ENCODE measurements at regions not wholly inside any gene's neighbourhood (a gene's known extent, or its start where the extent isn't known, plus 50 kb on each side); places are given as distances from the start of the nearest gene placed in this dataset.
"Not testable (repeated sequence)": the region's sequence is repeated elsewhere in the genome, so short reads cannot be mapped to it uniquely, and the experiment has no call there.

DNA sequence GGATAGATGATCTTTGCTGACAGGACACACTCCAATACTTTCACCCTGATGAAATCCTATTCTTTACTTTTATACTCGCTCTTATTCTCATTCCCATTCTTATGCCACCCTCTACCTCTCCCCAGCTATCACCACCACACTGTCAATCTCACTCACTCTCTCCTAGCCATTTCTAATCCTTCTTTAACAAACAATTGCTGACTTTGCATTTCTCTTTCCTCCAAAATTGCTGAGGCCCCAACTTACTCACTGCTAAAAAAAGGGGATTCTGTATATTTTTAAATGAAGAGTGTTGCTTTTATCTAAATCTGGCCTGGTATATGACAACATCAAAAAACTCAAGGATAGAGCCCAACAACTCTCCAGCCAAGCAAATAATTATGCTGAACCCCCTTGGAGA is 515.4 kb downstream of the MATN1 start:
- not testable (repeated sequence) for H3K9me3 ChIP-seq (ENCODE audit: control insufficient read depth, low read depth, low read length); H3K4me3 ChIP-seq (ENCODE audit: low read length); H3K9ac ChIP-seq (ENCODE audit: low read length); H3K36me3 ChIP-seq (ENCODE audit: control insufficient read depth, low read depth, low read length); H3K27ac ChIP-seq (ENCODE audit: low read length); H3K4me1 ChIP-seq (ENCODE audit: control insufficient read depth, low read depth, low read length); H3K27me3 ChIP-seq (ENCODE audit: control insufficient read depth, insufficient read depth, low read length)

DNA sequence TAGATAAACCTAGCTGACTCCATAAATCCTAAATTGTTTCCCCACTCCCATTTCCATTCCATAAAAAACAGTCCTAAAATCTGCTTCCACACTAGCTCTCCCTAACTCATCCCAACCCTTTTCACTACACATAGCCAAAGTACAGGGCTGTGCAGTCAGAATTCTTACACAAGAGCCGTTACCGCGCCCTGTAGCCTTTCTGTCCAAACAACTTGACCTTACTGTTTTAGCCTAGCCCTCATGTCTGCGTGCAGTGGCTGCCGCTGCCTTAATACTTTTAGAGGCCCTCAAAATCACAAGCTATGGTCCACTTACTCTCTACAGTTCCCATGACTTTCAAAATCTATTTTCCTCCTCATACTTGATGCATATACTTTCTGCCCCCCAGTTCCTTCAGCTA is 516.8 kb downstream of the MATN1 start:
- H3K27me3 ChIP-seq (ENCODE audit: control insufficient read depth, insufficient read depth, low read length); H3K36me3 ChIP-seq (ENCODE audit: control insufficient read depth, low read depth, low read length); H3K9me3 ChIP-seq (ENCODE audit: control insufficient read depth, low read depth, low read length); H3K27ac ChIP-seq (ENCODE audit: low read length); H3K4me1 ChIP-seq (ENCODE audit: control insufficient read depth, low read depth, low read length); H3K4me3 ChIP-seq (ENCODE audit: low read length); H3K9ac ChIP-seq (ENCODE audit: low read length): not testable (repeated sequence)

GRCh38 chr1:30204916-30205315 is 518.5 kb downstream of the MATN1 start:
- not testable (repeated sequence) for H3K9me3 ChIP-seq (ENCODE audit: control insufficient read depth, low read depth, low read length); H3K27ac ChIP-seq (ENCODE audit: low read length); H3K4me1 ChIP-seq (ENCODE audit: control insufficient read depth, low read depth, low read length); H3K4me3 ChIP-seq (ENCODE audit: low read length); H3K36me3 ChIP-seq (ENCODE audit: control insufficient read depth, low read depth, low read length); H3K9ac ChIP-seq (ENCODE audit: low read length); H3K27me3 ChIP-seq (ENCODE audit: control insufficient read depth, insufficient read depth, low read length)

DNA sequence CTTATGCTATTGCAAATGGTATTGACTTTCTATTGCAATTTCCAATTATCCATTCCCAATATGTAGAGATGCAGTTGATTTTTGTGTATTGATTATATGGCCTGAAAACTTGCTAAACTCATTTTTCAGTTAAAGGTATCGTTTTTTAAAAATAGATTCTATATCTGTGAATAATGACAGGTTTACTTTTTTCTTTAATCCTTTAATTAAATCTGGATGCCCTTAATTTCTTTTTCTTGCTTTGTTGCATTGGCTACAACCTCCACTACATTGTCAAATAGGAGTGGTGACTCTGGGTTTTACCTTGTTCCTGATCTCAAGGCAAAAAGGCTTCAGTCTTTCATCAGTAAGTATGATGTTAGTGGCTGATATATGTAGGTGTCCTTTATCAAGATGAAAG is 522.4 kb downstream of the MATN1 start:
- H3K27me3 ChIP-seq (ENCODE audit: control insufficient read depth, insufficient read depth, low read length), result no peaks in the 10 kb centered on the region

GRCh38 chr1:30200161-30200560 is 523.2 kb downstream of the MATN1 start:
- Histone ChIP-seq H3K4me3 (ENCODE audit: low read length) (no peak overlapping the region), H3K36me3 (ENCODE audit: control insufficient read depth, low read depth, low read length) (no peaks in the 10 kb centered on the region), H3K9me3 (ENCODE audit: control insufficient read depth, low read depth, low read length) (peaks cover 6% of the 10 kb centered on the region), H3K4me1 (ENCODE audit: control insufficient read depth, low read depth, low read length) (no peaks in the 10 kb centered on the region), H3K9ac (ENCODE audit: low read length) (no peak overlapping the region), H3K27me3 (ENCODE audit: control insufficient read depth, insufficient read depth, low read length) (no peaks in the 10 kb centered on the region), H3K27ac (ENCODE audit: low read length) (no peak overlapping the region)

More for the DNA sequence above, 522.4 kb downstream of the MATN1 start:
- no peak overlapping the region for H3K4me3 ChIP-seq (ENCODE audit: low read length)
- H3K9ac ChIP-seq (ENCODE audit: low read length), result no peak overlapping the region
- H3K36me3 ChIP-seq (ENCODE audit: control insufficient read depth, low read depth, low read length), result no peaks in the 10 kb centered on the region
- H3K4me1 ChIP-seq (ENCODE audit: control insufficient read depth, low read depth, low read length), result no peaks in the 10 kb centered on the region
- peaks cover 6% of the 10 kb centered on the region for H3K9me3 ChIP-seq (ENCODE audit: control insufficient read depth, low read depth, low read length)
- H3K27ac ChIP-seq (ENCODE audit: low read length), result no peak overlapping the region

- H3K4me3 ChIP-seq (ENCODE audit: low read length), result no peak overlapping the region
- H3K9ac ChIP-seq (ENCODE audit: low read length), result no peak overlapping the region
- no peaks in the 10 kb centered on the region for H3K27me3 ChIP-seq (ENCODE audit: control insufficient read depth, insufficient read depth, low read length)
- no peak overlapping the region for H3K27ac ChIP-seq (ENCODE audit: low read length)
- no peaks in the 10 kb centered on the region for H3K4me1 ChIP-seq (ENCODE audit: control insufficient read depth, low read depth, low read length)
- H3K9me3 ChIP-seq (ENCODE audit: control insufficient read depth, low read depth, low read length), result peaks cover 6% of the 10 kb centered on the region
- no peaks in the 10 kb centered on the region for H3K36me3 ChIP-seq (ENCODE audit: control insufficient read depth, low read depth, low read length)
Measured at GRCh38 chr1:30199563-30199962, 523.8 kb downstream of the MATN1 start.

DNA sequence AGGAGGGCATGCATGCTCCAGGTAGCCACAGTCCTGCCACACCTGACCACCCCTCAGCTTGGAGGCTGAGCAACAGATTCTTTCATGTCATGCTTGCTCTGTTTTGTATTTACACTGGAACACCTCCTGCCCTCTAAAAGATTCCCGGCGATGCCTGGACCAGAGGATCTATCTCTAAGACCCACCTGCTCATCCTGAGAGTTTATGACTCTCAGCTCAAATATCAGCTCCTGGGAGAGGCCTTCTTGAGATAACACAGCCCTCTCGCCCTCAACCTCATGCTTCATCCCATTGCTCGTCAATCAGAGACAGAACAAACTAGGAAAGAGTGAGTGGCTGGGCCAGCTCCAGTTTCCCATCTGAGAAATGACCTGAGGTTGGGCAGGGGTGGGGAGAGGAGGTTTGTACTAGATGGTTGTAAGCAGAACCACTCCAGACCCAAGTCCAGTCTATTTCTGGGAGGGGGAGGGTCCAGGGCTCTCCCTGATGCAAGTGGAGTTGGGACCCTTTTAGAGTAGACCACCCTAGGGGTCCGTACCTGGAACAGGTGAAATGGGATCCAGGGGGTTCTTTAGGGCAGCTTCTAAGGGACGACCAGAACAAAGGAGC is 524.5 kb downstream of the MATN1 start:
- H3K9me3 ChIP-seq (ENCODE audit: control insufficient read depth, low read depth, low read length), result peaks cover 6% of the 10 kb centered on the region
- no peak overlapping the region for H3K9ac ChIP-seq (ENCODE audit: low read length)
- H3K36me3 ChIP-seq (ENCODE audit: control insufficient read depth, low read depth, low read length), result no peaks in the 10 kb centered on the region
- H3K27me3 ChIP-seq (ENCODE audit: control insufficient read depth, insufficient read depth, low read length), result no peaks in the 10 kb centered on the region
- H3K4me3 ChIP-seq (ENCODE audit: low read length), result no peak overlapping the region
- H3K27ac ChIP-seq (ENCODE audit: low read length), result no peak overlapping the region
- H3K4me1 ChIP-seq (ENCODE audit: control insufficient read depth, low read depth, low read length), result no peaks in the 10 kb centered on the region

DNA sequence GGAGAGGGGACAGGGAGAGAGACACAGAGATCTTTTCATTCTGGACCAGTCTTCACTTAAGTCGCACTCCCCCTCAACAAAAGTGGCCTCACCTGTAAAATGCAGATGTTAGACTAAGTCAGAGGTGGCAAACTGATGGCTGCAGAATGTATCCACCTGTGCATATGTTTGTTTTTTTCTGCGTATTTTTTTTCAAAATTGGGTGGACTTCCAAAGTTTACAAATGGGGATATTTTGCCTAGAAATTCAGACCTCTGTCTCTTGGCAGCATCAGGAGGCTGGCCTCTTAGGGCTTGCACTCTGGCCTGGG is 525.0 kb downstream of the MATN1 start:
- no peak overlapping the region for H3K9ac ChIP-seq (ENCODE audit: low read length)
- no peaks in the 10 kb centered on the region for H3K27me3 ChIP-seq (ENCODE audit: control insufficient read depth, insufficient read depth, low read length)
- no peak overlapping the region for H3K27ac ChIP-seq (ENCODE audit: low read length)
- no peaks in the 10 kb centered on the region for H3K4me1 ChIP-seq (ENCODE audit: control insufficient read depth, low read depth, low read length)
- no peak overlapping the region for H3K4me3 ChIP-seq (ENCODE audit: low read length)
- H3K9me3 ChIP-seq (ENCODE audit: control insufficient read depth, low read depth, low read length), result peaks cover 6% of the 10 kb centered on the region
- no peaks in the 10 kb centered on the region for H3K36me3 ChIP-seq (ENCODE audit: control insufficient read depth, low read depth, low read length)

DNA sequence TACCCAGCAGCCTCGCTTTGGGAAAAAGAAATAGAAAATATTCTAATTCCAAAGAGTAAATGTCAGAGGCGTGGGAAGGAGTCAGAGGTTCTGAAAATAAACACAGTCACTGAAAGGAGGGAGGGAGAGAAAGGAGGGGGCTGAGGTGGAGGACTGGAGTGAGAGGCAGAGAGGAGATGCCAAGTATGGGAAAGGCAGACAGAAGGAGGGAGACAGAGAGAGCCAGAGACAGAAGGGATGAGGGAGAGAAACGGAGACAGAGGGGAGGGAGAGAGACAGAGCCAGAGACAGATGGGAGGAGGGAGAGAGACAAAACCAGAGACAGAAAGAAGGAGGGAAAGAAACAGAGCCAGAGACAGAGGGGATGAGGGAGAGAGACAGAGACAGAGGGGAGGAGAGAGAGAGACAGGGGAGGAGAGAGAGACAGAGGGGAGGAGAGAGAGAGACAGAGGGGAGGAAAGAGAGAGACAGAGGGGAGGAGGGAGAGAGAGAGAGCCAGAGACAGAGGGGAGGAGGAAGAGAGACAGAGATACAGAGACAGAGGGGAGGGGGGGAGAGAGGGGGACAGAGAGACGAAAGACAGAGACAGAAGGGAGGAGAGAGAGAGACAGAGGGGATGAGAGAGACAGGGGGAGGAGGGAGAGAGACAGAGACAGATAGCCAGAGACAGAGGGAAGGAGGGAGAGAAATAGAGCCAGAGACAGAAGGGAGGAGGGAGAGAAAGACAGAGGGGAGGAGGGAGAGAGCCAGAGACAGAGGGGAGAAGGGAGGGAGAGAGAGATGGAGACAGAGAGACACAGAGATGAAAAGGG is 525.5 kb downstream of the MATN1 start:
- Histone ChIP-seq H3K36me3 (ENCODE audit: control insufficient read depth, low read depth, low read length) (no peaks in the 10 kb centered on the region), H3K9ac (ENCODE audit: low read length) (no peak overlapping the region), H3K9me3 (ENCODE audit: control insufficient read depth, low read depth, low read length) (peaks cover 6% of the 10 kb centered on the region), H3K4me3 (ENCODE audit: low read length) (no peak overlapping the region), H3K27me3 (ENCODE audit: control insufficient read depth, insufficient read depth, low read length) (no peaks in the 10 kb centered on the region), H3K27ac (ENCODE audit: low read length) (no peak overlapping the region), H3K4me1 (ENCODE audit: control insufficient read depth, low read depth, low read length) (no peaks in the 10 kb centered on the region)

- peaks cover 6% of the 10 kb centered on the region for H3K9me3 ChIP-seq (ENCODE audit: control insufficient read depth, low read depth, low read length)
- no peak overlapping the region for H3K9ac ChIP-seq (ENCODE audit: low read length)
- no peak overlapping the region for H3K4me3 ChIP-seq (ENCODE audit: low read length)
- no peaks in the 10 kb centered on the region for H3K27me3 ChIP-seq (ENCODE audit: control insufficient read depth, insufficient read depth, low read length)
- H3K4me1 ChIP-seq (ENCODE audit: control insufficient read depth, low read depth, low read length), result no peaks in the 10 kb centered on the region
- H3K36me3 ChIP-seq (ENCODE audit: control insufficient read depth, low read depth, low read length), result no peaks in the 10 kb centered on the region
- no peak overlapping the region for H3K27ac ChIP-seq (ENCODE audit: low read length)
Measured at GRCh38 chr1:30196872-30197638, 526.3 kb downstream of the MATN1 start.

DNA sequence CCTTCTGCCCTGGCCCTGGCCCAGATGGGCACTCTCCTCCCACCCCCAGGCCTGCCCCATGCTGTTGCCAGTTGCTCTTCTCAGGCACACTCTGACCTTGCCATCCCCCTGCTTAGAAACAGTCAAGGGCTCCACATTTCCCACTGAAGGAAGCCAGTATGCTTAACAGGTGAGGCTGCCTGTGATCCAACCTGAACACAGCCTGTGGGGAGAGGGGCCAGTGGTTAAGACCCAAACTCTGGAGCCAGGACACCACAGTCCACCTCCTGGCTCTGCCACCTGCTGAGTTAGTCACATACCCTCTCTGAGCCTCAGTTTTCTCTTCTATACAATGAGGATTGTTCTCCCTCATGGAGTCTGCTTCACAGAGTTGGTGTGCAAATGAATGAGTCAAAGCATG is 526.9 kb downstream of the MATN1 start:
- Histone ChIP-seq H3K4me3 (ENCODE audit: low read length) (no peak overlapping the region), H3K36me3 (ENCODE audit: control insufficient read depth, low read depth, low read length) (no peaks in the 10 kb centered on the region), H3K4me1 (ENCODE audit: control insufficient read depth, low read depth, low read length) (no peaks in the 10 kb centered on the region), H3K9me3 (ENCODE audit: control insufficient read depth, low read depth, low read length) (peaks cover 6% of the 10 kb centered on the region), H3K27me3 (ENCODE audit: control insufficient read depth, insufficient read depth, low read length) (no peaks in the 10 kb centered on the region), H3K9ac (ENCODE audit: low read length) (no peak overlapping the region), H3K27ac (ENCODE audit: low read length) (no peak overlapping the region)

All from iPS-18a (cell line).